Astrocyte (in vitro differentiated cells and primary cell): ENCODE measurements at regions not wholly inside any gene's neighbourhood (a gene's known extent, or its start where the extent isn't known, plus 50 kb on each side); places are given as distances from the start of the nearest gene placed in this dataset.

ENCODE experiments used
- DNase-seq: peaks from one replicate; pipeline ENCODE4 v3.0.0-alpha.2; 2010; ENCODE audit warnings: low read depth
- FAIRE-seq: peaks from 2 replicates; lab custom pipeline; 2011; peaks lifted over from hg19 to GRCh38; lab: Jason Lieb, UNC
- H2AFZ ChIP-seq: 2 replicates; pipeline ENCODE4 v1.6.0; 2012; ENCODE audit warnings: low read depth, low read length, inconsistent platforms
- H3K27ac ChIP-seq: 2 replicates; pipeline ENCODE4 v1.5.1; 2011; ENCODE audit warnings: low read depth, low read length, inconsistent platforms
- H3K27me3 ChIP-seq: 2 replicates; pipeline ENCODE4 v1.6.0; 2011; ENCODE audit warnings: low read length, inconsistent platforms; ENCODE audit not compliant: insufficient read depth
- H3K36me3 ChIP-seq: 2 replicates; pipeline ENCODE4 v1.5.1; 2011; ENCODE audit warnings: low read length, inconsistent platforms; ENCODE audit not compliant: insufficient read depth
- H3K4me1 ChIP-seq: 2 replicates; pipeline ENCODE4 v1.5.1; 2011; ENCODE audit warnings: low read length, inconsistent platforms; ENCODE audit not compliant: insufficient read depth
- H3K4me2 ChIP-seq: 2 replicates; pipeline ENCODE4 v1.6.0; 2012; ENCODE audit warnings: low read length, inconsistent platforms
- H3K4me3 ChIP-seq: 2 replicates; pipeline ENCODE4 v1.5.1; 2011; ENCODE audit warnings: low read depth, mild to moderate bottlenecking, low read length, inconsistent platforms; ENCODE audit not compliant: insufficient read depth
- H3K79me2 ChIP-seq: 2 replicates; pipeline ENCODE4 v1.6.0; 2012; ENCODE audit warnings: mild to moderate bottlenecking, low read length, inconsistent platforms; ENCODE audit not compliant: insufficient read depth
- H3K9ac ChIP-seq: 2 replicates; pipeline ENCODE4 v1.6.0; 2012; ENCODE audit warnings: mild to moderate bottlenecking, low read length, inconsistent platforms
- H3K9me3 ChIP-seq: 2 replicates; pipeline ENCODE4 v1.5.1; 2012; ENCODE audit warnings: low read depth, mild to moderate bottlenecking, low read length, inconsistent platforms; ENCODE audit not compliant: insufficient read depth
- H4K20me1 ChIP-seq: 2 replicates; pipeline ENCODE4 v1.6.0; 2012; ENCODE audit warnings: low read length, inconsistent platforms; ENCODE audit not compliant: insufficient read depth
- H3K27ac Mint-ChIP-seq: one replicate; pipeline ENCODE4 v1.8.0; 2021; ENCODE audit warnings: mild to moderate bottlenecking, mixed read lengths; ENCODE audit not compliant: unreplicated experiment
- H3K27me3 Mint-ChIP-seq: one replicate; pipeline ENCODE4 v1.8.0; 2021; ENCODE audit warnings: low read depth, mixed read lengths; ENCODE audit not compliant: unreplicated experiment
- H3K36me3 Mint-ChIP-seq: one replicate; pipeline ENCODE4 v1.8.0; 2021; ENCODE audit warnings: low read depth, mixed read lengths; ENCODE audit not compliant: unreplicated experiment
- H3K4me1 Mint-ChIP-seq: one replicate; pipeline ENCODE4 v1.8.0; 2021; ENCODE audit warnings: low read depth, mixed read lengths; ENCODE audit not compliant: unreplicated experiment
- H3K4me3 Mint-ChIP-seq: one replicate; pipeline ENCODE4 v1.8.0; 2021; ENCODE audit warnings: mild to moderate bottlenecking, moderate library complexity, mixed read lengths; ENCODE audit not compliant: unreplicated experiment
- H3K9me3 Mint-ChIP-seq: one replicate; pipeline ENCODE4 v1.8.0; 2021; ENCODE audit warnings: mild to moderate bottlenecking, mixed read lengths; ENCODE audit not compliant: unreplicated experiment
- CTCF ChIP-seq: IDR thresholded peaks from 2 replicates; pipeline ENCODE4 v1.5.1; 2011; ENCODE audit warnings: low read depth, mild to moderate bottlenecking, inconsistent platforms, low read length, moderate library complexity; ENCODE audit not compliant: insufficient read depth
- EZH2 ChIP-seq: IDR thresholded peaks from 2 replicates; pipeline ENCODE4 v1.6.1; 2012; ENCODE audit warnings: mild to moderate bottlenecking, low read length, inconsistent platforms; ENCODE audit not compliant: insufficient read depth

- H3K9ac ChIP-seq, result no peak overlapping the region
- DNase-seq (no peak), FAIRE-seq (no peak)
- H3K36me3 ChIP-seq, result no peaks in the 10 kb centered on the region
- no peaks in the 10 kb centered on the region for H3K79me2 ChIP-seq
- H3K27ac Mint-ChIP-seq, result no peak overlapping the region
- no peaks in the 10 kb centered on the region for H3K9me3 Mint-ChIP-seq
- H3K4me1 Mint-ChIP-seq, result no peaks in the 10 kb centered on the region
- TF ChIP-seq CTCF (no peak), EZH2 (no peak)
- H3K4me2 ChIP-seq, result no peak overlapping the region
- no peaks in the 10 kb centered on the region for H3K9me3 ChIP-seq
- no peak overlapping the region for H2AFZ ChIP-seq
- H3K4me3 ChIP-seq, result no peak overlapping the region
- no peaks in the 10 kb centered on the region for H3K27me3 ChIP-seq
- H3K27ac ChIP-seq, result no peak overlapping the region
- no peaks in the 10 kb centered on the region for H3K4me1 ChIP-seq
- no peaks in the 10 kb centered on the region for H4K20me1 ChIP-seq
- H3K27me3 Mint-ChIP-seq, result no peaks in the 10 kb centered on the region
- H3K4me3 Mint-ChIP-seq, result no peak overlapping the region
- H3K36me3 Mint-ChIP-seq, result no peaks in the 10 kb centered on the region
Observed at GRCh38 chr3:28188686-28189085, 52.7 kb upstream of the CMC1 start.

DNA sequence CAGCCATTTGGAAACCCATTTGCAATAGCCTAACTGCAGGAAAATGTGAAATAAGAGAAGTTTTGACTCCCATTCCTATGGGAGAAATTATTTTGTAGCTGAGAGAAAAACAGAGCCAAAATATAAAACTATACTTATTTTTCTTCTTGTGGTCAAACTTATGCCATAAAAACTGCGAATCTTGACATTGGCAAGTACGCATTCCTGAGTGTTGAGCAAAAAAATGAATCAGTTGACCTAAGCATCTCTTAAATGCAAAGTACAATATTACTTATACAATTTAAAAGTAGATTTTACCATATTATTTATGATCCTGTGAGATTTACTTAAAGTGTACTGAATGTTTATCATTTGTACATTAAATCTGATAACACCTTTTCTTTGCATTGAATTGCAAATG is 50.1 kb upstream of the CMC1 start:
- Histone ChIP-seq H3K4me2 (no peak overlapping the region), H3K36me3 (no peaks in the 10 kb centered on the region), H3K4me1 (no peaks in the 10 kb centered on the region), H3K4me3 (no peak overlapping the region), H3K27ac (no peak overlapping the region), H3K9ac (no peak overlapping the region), H3K79me2 (no peaks in the 10 kb centered on the region), H3K27me3 (no peaks in the 10 kb centered on the region), H2AFZ (no peak overlapping the region), H3K9me3 (no peaks in the 10 kb centered on the region), H4K20me1 (no peaks in the 10 kb centered on the region)
- H3K4me3 Mint-ChIP-seq, result no peak overlapping the region
- no peaks in the 10 kb centered on the region for H3K4me1 Mint-ChIP-seq
- no peak for FAIRE-seq
- H3K36me3 Mint-ChIP-seq, result no peaks in the 10 kb centered on the region
- H3K27me3 Mint-ChIP-seq, result no peaks in the 10 kb centered on the region
- DNase-seq, result no peak
- H3K27ac Mint-ChIP-seq, result no peak overlapping the region
- TF ChIP-seq EZH2 (no peak), CTCF (no peak)
- no peaks in the 10 kb centered on the region for H3K9me3 Mint-ChIP-seq
